GM23338 (cell line): ENCODE measurements at regions not wholly inside any gene's neighbourhood (a gene's known extent, or its start where the extent isn't known, plus 50 kb on each side); places are given as distances from the start of the nearest gene placed in this dataset.

Source experiments
- ATAC-seq: fragments of 200-7000 bp; cut with Tn5 transposase; 3 replicates; pipeline ENCODE4 v1.9.1; 2020
- DNase-seq: peaks from one replicate; pipeline ENCODE4 v3.0.0-alpha.2; 2015; ENCODE audit warnings: low spot score
- H2AFZ ChIP-seq: fragments of 200-600 bp; sonication (generic); 2 replicates; pipeline ENCODE4 v1.8.0; 2016; ENCODE audit warnings: antibody characterized with exemption, mild to moderate bottlenecking, moderate library complexity
- H3F3A ChIP-seq: fragments of 200-600 bp; sonication (generic); replicated peaks from 2 replicates; pipeline ENCODE4 v1.8.0; 2017; ENCODE audit warnings: antibody characterized with exemption, mixed run types, low read depth
- H3K27ac ChIP-seq: fragments of 200-600 bp; sonication (generic); 2 replicates; pipeline ENCODE4 v1.6.1; 2016; ENCODE audit warnings: low read depth
- H3K27me3 ChIP-seq: fragments of 200-600 bp; sonication (generic); 2 replicates; pipeline ENCODE4 v1.8.0; 2016; ENCODE audit warnings: mild to moderate bottlenecking, mixed run types, moderate library complexity; ENCODE audit not compliant: insufficient read depth
- H3K36me3 ChIP-seq: fragments of 200-600 bp; sonication (generic); 2 replicates; pipeline ENCODE4 v1.8.0; 2016; ENCODE audit warnings: mild to moderate bottlenecking; ENCODE audit not compliant: insufficient read depth
- H3K4me1 ChIP-seq: fragments of 200-600 bp; sonication (generic); 2 replicates; pipeline ENCODE4 v1.8.0; 2016; ENCODE audit warnings: mild to moderate bottlenecking, moderate library complexity; ENCODE audit not compliant: insufficient read depth
- H3K4me2 ChIP-seq: fragments of 200-600 bp; sonication (generic); 2 replicates; pipeline ENCODE4 v1.7.1; 2017; ENCODE audit warnings: mixed run types
- H3K4me3 ChIP-seq: fragments of 200-600 bp; sonication (generic); 2 replicates; pipeline ENCODE4 v1.6.1; 2016; ENCODE audit warnings: mixed run types
- H3K79me2 ChIP-seq: fragments of 200-600 bp; sonication (generic); replicated peaks from 2 replicates; pipeline ENCODE4 v1.8.0; 2017; ENCODE audit warnings: mild to moderate bottlenecking; ENCODE audit not compliant: insufficient read depth
- H3K9me2 ChIP-seq: fragments of 200-600 bp; sonication (generic); 2 replicates; pipeline ENCODE4 v1.8.0; 2017; ENCODE audit not compliant: insufficient read depth
- H4K20me1 ChIP-seq: fragments of 200-600 bp; sonication (generic); replicated peaks from 2 replicates; pipeline ENCODE4 v1.8.0; 2017; ENCODE audit warnings: mild to moderate bottlenecking; ENCODE audit not compliant: insufficient read depth
- H3K27ac Mint-ChIP-seq: 2 replicates; pipeline ENCODE4 v1.8.0; 2020; ENCODE audit warnings: inconsistent platforms, mild to moderate bottlenecking, moderate library complexity, mixed read lengths
- H3K27me3 Mint-ChIP-seq: 3 replicates; pipeline ENCODE4 v1.8.0; 2022; ENCODE audit warnings: low read depth, mild to moderate bottlenecking, moderate library complexity, mixed read lengths, inconsistent platforms; ENCODE audit not compliant: insufficient read depth, poor library complexity
- H3K36me3 Mint-ChIP-seq: 3 replicates; pipeline ENCODE4 v1.8.0; 2021; ENCODE audit warnings: low read depth, mild to moderate bottlenecking, inconsistent platforms, moderate library complexity, mixed read lengths
- H3K4me1 Mint-ChIP-seq: 3 replicates; pipeline ENCODE4 v1.8.0; 2020; ENCODE audit warnings: mild to moderate bottlenecking, inconsistent platforms, mixed read lengths
- H3K4me3 Mint-ChIP-seq: 3 replicates; pipeline ENCODE4 v1.8.0; 2021; ENCODE audit warnings: moderate library complexity, mild to moderate bottlenecking, inconsistent platforms, mixed read lengths
- H3K9me3 Mint-ChIP-seq: 3 replicates; pipeline ENCODE4 v1.8.0; 2020; ENCODE audit warnings: moderate library complexity, mild to moderate bottlenecking, inconsistent platforms, mixed read lengths
- CREB1 ChIP-seq: fragments of 250-450 bp; sonication (Bioruptor Pico); IDR thresholded peaks from 2 replicates; pipeline ENCODE4 v1.5.0; 2020; ENCODE audit warnings: low read depth, mild to moderate bottlenecking, moderate library complexity
- EZH2 ChIP-seq: fragments of 200-600 bp; sonication (generic); IDR thresholded peaks from one replicate; pipeline ENCODE4 v1.8.0; 2017; ENCODE audit warnings: antibody characterized with exemption, mild to moderate bottlenecking, low read depth; ENCODE audit not compliant: unreplicated experiment
- EZH2phosphoT487 ChIP-seq: fragments of 200-600 bp; sonication (generic); IDR thresholded peaks from one replicate; pipeline ENCODE4 v1.8.1; 2018; ENCODE audit warnings: antibody characterized with exemption; ENCODE audit not compliant: unreplicated experiment
- JUNB ChIP-seq: IDR thresholded peaks from one replicate; pipeline ENCODE4 v1.6.1; 2016; ENCODE audit warnings: antibody characterized with exemption; ENCODE audit not compliant: unreplicated experiment
- NANOG ChIP-seq: IDR thresholded peaks from 2 replicates; pipeline ENCODE4 v1.6.1; 2016; ENCODE audit warnings: antibody characterized with exemption, borderline replicate concordance
- POLR2AphosphoS5 ChIP-seq: IDR thresholded peaks from 2 replicates; pipeline ENCODE4 v1.6.1; 2016; ENCODE audit warnings: antibody characterized with exemption, low read depth
- STAT1 ChIP-seq: IDR thresholded peaks from one replicate; pipeline ENCODE4 v1.6.1; 2016; ENCODE audit warnings: antibody characterized with exemption; ENCODE audit not compliant: unreplicated experiment
- ZNF114 ChIP-seq: fragments of 250-450 bp; sonication (Bioruptor Pico); IDR thresholded peaks from 2 replicates; pipeline ENCODE4 v1.5.0; 2020; ENCODE audit warnings: mild to moderate bottlenecking, moderate library complexity
- TF ChIP-seq, protein P1 (sequence below), 2 experiments: fragments of 200-600 bp in 1 of 2; sonication (generic) in 1 of 2; conservative IDR thresholded peaks; 2 replicates each; pipeline versions ENCODE4 v1.5.1 to v1.6.1; 2016 to 2017; ENCODE audit warnings: antibody characterized with exemption in 2 of 2, low read depth in 2 of 2, mild to moderate bottlenecking in 2 of 2, moderate library complexity in 1 of 2
- TF ChIP-seq, protein P2 (sequence below): IDR thresholded peaks from 2 replicates; pipeline ENCODE4 v1.6.1; 2016; ENCODE audit warnings: antibody characterized with exemption
- TF ChIP-seq, protein P3 (sequence below): fragments of 250-450 bp; sonication (Bioruptor Pico); IDR thresholded peaks from 2 replicates; pipeline ENCODE4 v1.5.0; 2020; ENCODE audit warnings: mild to moderate bottlenecking, moderate library complexity

DNA sequence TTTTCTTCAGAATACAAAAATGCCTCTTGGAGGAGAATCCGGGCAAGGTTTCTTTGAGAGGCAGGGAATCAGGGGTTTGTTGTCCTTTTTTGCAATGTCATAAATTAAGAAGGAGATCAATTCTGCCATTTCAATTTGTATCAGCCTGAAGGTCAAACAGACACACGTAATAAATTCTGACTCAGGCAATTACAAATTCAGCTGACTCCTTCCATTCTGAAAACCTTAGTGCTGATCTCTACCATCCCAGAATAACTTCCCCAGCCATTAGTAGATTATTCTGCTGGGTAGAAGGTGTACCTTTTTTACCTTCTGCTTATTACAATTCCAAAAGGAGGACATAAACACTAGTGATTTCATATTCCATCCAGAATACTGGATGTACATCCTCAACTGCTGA is 516.6 kb downstream of the AGTPBP1 start (continued):
- TF ChIP-seq, protein P1, sequence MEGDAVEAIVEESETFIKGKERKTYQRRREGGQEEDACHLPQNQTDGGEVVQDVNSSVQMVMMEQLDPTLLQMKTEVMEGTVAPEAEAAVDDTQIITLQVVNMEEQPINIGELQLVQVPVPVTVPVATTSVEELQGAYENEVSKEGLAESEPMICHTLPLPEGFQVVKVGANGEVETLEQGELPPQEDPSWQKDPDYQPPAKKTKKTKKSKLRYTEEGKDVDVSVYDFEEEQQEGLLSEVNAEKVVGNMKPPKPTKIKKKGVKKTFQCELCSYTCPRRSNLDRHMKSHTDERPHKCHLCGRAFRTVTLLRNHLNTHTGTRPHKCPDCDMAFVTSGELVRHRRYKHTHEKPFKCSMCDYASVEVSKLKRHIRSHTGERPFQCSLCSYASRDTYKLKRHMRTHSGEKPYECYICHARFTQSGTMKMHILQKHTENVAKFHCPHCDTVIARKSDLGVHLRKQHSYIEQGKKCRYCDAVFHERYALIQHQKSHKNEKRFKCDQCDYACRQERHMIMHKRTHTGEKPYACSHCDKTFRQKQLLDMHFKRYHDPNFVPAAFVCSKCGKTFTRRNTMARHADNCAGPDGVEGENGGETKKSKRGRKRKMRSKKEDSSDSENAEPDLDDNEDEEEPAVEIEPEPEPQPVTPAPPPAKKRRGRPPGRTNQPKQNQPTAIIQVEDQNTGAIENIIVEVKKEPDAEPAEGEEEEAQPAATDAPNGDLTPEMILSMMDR (conservative IDR thresholded peaks at IDR 0.05; ENCODE audit: low read depth in 2 of 2) = no peak

DNA sequence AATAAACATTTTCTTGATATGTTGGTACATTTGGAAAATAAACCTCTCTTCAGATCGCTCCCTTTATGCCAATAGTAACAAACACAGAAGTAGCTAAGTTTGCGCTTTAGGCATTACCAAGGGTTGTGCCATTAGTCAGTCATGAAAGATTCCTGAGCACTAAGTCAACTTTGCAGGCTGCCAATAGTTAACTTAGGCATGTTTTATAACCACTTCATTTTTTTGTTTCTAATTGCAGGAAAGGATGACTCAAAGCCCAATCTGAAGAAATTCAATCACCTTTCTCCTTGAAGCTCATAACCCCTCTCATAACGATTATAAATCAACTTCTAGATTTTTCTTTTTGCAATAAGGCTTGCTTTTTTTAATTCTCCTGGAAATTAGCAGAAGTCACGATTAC is 517.0 kb downstream of the AGTPBP1 start:
- Histone ChIP-seq H3K4me3 (no peak overlapping the region), H3K9me2 (no peaks in the 10 kb centered on the region), H3K36me3 (no peaks in the 10 kb centered on the region), H3K4me2 (no peak overlapping the region), H2AFZ (no peak overlapping the region), H4K20me1 (no peaks in the 10 kb centered on the region), H3K27me3 (no peaks in the 10 kb centered on the region), H3K4me1 (no peaks in the 10 kb centered on the region), H3K27ac (no peak overlapping the region), H3K79me2 (no peaks in the 10 kb centered on the region), H3F3A (no peaks in the 10 kb centered on the region)
- DNase-seq = no peak
- ATAC-seq = no peak
- Mint-ChIP-seq H3K27me3 (no peaks in the 10 kb centered on the region), H3K27ac (no peak overlapping the region), H3K9me3 (no peaks in the 10 kb centered on the region), H3K4me1 (no peaks in the 10 kb centered on the region; the same call in 2 of the 3 replicates), H3K36me3 (no peaks in the 10 kb centered on the region), H3K4me3 (no peak overlapping the region)
- TF ChIP-seq EZH2phosphoT487 = no peak
- TF ChIP-seq, protein P1 (conservative IDR thresholded peaks at IDR 0.05; ENCODE audit: low read depth in 2 of 2) = no peak
- no peak for TF ChIP-seq CREB1 (CRISPR knock-in tag)
- TF ChIP-seq, protein P2, sequence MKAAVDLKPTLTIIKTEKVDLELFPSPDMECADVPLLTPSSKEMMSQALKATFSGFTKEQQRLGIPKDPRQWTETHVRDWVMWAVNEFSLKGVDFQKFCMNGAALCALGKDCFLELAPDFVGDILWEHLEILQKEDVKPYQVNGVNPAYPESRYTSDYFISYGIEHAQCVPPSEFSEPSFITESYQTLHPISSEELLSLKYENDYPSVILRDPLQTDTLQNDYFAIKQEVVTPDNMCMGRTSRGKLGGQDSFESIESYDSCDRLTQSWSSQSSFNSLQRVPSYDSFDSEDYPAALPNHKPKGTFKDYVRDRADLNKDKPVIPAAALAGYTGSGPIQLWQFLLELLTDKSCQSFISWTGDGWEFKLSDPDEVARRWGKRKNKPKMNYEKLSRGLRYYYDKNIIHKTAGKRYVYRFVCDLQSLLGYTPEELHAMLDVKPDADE = no peak
- no peak for TF ChIP-seq JUNB
- TF ChIP-seq EZH2 = no peak
- TF ChIP-seq STAT1 = no peak
- TF ChIP-seq, protein P3, sequence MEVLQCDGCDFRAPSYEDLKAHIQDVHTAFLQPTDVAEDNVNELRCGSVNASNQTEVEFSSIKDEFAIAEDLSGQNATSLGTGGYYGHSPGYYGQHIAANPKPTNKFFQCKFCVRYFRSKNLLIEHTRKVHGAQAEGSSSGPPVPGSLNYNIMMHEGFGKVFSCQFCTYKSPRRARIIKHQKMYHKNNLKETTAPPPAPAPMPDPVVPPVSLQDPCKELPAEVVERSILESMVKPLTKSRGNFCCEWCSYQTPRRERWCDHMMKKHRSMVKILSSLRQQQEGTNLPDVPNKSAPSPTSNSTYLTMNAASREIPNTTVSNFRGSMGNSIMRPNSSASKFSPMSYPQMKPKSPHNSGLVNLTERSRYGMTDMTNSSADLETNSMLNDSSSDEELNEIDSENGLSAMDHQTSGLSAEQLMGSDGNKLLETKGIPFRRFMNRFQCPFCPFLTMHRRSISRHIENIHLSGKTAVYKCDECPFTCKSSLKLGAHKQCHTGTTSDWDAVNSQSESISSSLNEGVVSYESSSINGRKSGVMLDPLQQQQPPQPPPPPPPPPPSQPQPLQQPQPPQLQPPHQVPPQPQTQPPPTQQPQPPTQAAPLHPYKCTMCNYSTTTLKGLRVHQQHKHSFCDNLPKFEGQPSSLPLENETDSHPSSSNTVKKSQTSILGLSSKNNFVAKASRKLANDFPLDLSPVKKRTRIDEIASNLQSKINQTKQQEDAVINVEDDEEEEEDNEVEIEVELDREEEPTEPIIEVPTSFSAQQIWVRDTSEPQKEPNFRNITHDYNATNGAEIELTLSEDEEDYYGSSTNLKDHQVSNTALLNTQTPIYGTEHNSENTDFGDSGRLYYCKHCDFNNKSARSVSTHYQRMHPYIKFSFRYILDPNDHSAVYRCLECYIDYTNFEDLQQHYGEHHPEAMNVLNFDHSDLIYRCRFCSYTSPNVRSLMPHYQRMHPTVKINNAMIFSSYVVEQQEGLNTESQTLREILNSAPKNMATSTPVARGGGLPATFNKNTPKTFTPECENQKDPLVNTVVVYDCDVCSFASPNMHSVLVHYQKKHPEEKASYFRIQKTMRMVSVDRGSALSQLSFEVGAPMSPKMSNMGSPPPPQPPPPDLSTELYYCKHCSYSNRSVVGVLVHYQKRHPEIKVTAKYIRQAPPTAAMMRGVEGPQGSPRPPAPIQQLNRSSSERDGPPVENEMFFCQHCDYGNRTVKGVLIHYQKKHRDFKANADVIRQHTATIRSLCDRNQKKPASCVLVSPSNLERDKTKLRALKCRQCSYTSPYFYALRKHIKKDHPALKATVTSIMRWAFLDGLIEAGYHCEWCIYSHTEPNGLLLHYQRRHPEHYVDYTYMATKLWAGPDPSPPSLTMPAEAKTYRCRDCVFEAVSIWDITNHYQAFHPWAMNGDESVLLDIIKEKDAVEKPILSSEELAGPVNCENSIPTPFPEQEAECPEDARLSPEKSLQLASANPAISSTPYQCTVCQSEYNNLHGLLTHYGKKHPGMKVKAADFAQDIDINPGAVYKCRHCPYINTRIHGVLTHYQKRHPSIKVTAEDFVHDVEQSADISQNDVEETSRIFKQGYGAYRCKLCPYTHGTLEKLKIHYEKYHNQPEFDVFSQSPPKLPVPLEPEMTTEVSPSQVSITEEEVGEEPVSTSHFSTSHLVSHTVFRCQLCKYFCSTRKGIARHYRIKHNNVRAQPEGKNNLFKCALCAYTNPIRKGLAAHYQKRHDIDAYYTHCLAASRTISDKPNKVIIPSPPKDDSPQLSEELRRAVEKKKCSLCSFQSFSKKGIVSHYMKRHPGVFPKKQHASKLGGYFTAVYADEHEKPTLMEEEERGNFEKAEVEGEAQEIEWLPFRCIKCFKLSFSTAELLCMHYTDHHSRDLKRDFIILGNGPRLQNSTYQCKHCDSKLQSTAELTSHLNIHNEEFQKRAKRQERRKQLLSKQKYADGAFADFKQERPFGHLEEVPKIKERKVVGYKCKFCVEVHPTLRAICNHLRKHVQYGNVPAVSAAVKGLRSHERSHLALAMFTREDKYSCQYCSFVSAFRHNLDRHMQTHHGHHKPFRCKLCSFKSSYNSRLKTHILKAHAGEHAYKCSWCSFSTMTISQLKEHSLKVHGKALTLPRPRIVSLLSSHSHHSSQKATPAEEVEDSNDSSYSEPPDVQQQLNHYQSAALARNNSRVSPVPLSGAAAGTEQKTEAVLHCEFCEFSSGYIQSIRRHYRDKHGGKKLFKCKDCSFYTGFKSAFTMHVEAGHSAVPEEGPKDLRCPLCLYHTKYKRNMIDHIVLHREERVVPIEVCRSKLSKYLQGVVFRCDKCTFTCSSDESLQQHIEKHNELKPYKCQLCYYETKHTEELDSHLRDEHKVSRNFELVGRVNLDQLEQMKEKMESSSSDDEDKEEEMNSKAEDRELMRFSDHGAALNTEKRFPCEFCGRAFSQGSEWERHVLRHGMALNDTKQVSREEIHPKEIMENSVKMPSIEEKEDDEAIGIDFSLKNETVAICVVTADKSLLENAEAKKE (CRISPR knock-in tag) = no peak
- no peak for TF ChIP-seq ZNF114 (CRISPR knock-in tag)
- TF ChIP-seq POLR2AphosphoS5 = no peak
- TF ChIP-seq NANOG = no peak
